H9 (cell line): ENCODE measurements at regions not wholly inside any gene's neighbourhood (a gene's known extent, or its start where the extent isn't known, plus 50 kb on each side); places are given as distances from the start of the nearest gene placed in this dataset.

ENCODE experiments used
- DNase-seq: peaks from one replicate; pipeline ENCODE4 v3.0.0-alpha.2; 2017
- H2AFZ ChIP-seq: one replicate; pipeline ENCODE4 v1.6.1; 2013; ENCODE audit warnings: mild to moderate bottlenecking, low read length, control low read depth, moderate library complexity
- H2AK5ac ChIP-seq: 2 replicates; pipeline ENCODE4 v1.6.1; 2013; ENCODE audit warnings: low read length, control low read depth, mixed read lengths; ENCODE audit not compliant: insufficient read length
- H2BK120ac ChIP-seq: one replicate; pipeline ENCODE4 v1.6.1; 2013; ENCODE audit warnings: low read depth, mild to moderate bottlenecking, low read length, control low read depth, inconsistent platforms; ENCODE audit not compliant: poor library complexity, severe bottlenecking
- H2BK12ac ChIP-seq: 2 replicates; pipeline ENCODE4 v1.6.1; 2013; ENCODE audit warnings: low read length, control low read depth, mixed read lengths, low read depth; ENCODE audit not compliant: insufficient read length
- H2BK15ac ChIP-seq: 2 replicates; pipeline ENCODE4 v1.6.1; 2013; ENCODE audit warnings: low read depth, low read length, control low read depth
- H2BK20ac ChIP-seq: one replicate; pipeline ENCODE4 v1.6.1; 2013; ENCODE audit warnings: low read depth, mild to moderate bottlenecking, low read length, control low read depth, inconsistent platforms; ENCODE audit not compliant: poor library complexity, severe bottlenecking
- H2BK5ac ChIP-seq: 2 replicates; pipeline ENCODE4 v1.6.1; 2013; ENCODE audit warnings: low read length, control low read depth, mixed read lengths; ENCODE audit not compliant: insufficient read length
- H3K14ac ChIP-seq: 2 replicates; pipeline ENCODE4 v1.6.1; 2013; ENCODE audit warnings: low read length, control low read depth; ENCODE audit not compliant: insufficient read depth
- H3K18ac ChIP-seq: 2 replicates; pipeline ENCODE4 v1.6.1; 2013; ENCODE audit warnings: low read depth, mild to moderate bottlenecking, mixed read lengths, low read length, control low read depth; ENCODE audit not compliant: insufficient read length
- H3K23ac ChIP-seq: 2 replicates; pipeline ENCODE4 v1.6.1; 2013; ENCODE audit warnings: low read length, control low read depth, mixed read lengths, low read depth; ENCODE audit not compliant: insufficient read length
- H3K23me2 ChIP-seq: 2 replicates; pipeline ENCODE4 v1.6.1; 2013; ENCODE audit warnings: low read depth, mild to moderate bottlenecking, mixed read lengths, low read length, control low read depth; ENCODE audit not compliant: insufficient read length, poor library complexity, severe bottlenecking
- H3K27ac ChIP-seq: 2 replicates; pipeline ENCODE4 v1.5.1; 2013; ENCODE audit warnings: low read length, control low read depth, mixed read lengths, low read depth; ENCODE audit not compliant: insufficient read length
- H3K27me3 ChIP-seq: 2 replicates; pipeline ENCODE4 v1.6.1; 2013; ENCODE audit warnings: low read length, control low read depth, inconsistent platforms; ENCODE audit not compliant: insufficient read depth
- H3K4ac ChIP-seq: 2 replicates; pipeline ENCODE4 v1.6.1; 2013; ENCODE audit warnings: low read depth, mild to moderate bottlenecking, control low read depth, inconsistent platforms, low read length, moderate library complexity
- H3K4me1 ChIP-seq: 2 replicates; pipeline ENCODE4 v1.6.1; 2013; ENCODE audit warnings: low read length, control low read depth, inconsistent platforms; ENCODE audit not compliant: insufficient read depth
- H3K4me2 ChIP-seq: 2 replicates; pipeline ENCODE4 v1.6.1; 2013; ENCODE audit warnings: low read length, control low read depth, mixed read lengths; ENCODE audit not compliant: insufficient read length, insufficient read depth
- H3K56ac ChIP-seq: 2 replicates; pipeline ENCODE4 v1.6.1; 2013; ENCODE audit warnings: low read depth, mild to moderate bottlenecking, mixed read lengths, low read length, control low read depth; ENCODE audit not compliant: insufficient read length
- H3K79me1 ChIP-seq: 2 replicates; pipeline ENCODE4 v1.6.1; 2013; ENCODE audit warnings: low read depth, mild to moderate bottlenecking, moderate library complexity, low read length, control low read depth, inconsistent platforms; ENCODE audit not compliant: insufficient read depth, poor library complexity, severe bottlenecking
- H3K79me2 ChIP-seq: 2 replicates; pipeline ENCODE4 v1.6.1; 2013; ENCODE audit warnings: low read length, control low read depth, inconsistent platforms; ENCODE audit not compliant: insufficient read depth
- H3K9ac ChIP-seq: 2 replicates; pipeline ENCODE4 v1.6.1; 2013; ENCODE audit warnings: low read length, control low read depth, mixed read lengths; ENCODE audit not compliant: insufficient read length; ENCODE audit errors: extremely low read depth
- H3K9me3 ChIP-seq: one replicate; pipeline ENCODE4 v1.6.1; 2013; ENCODE audit warnings: low read depth, low read length, inconsistent platforms; ENCODE audit not compliant: control insufficient read depth
- H3T11ph ChIP-seq: one replicate; pipeline ENCODE4 v1.6.1; 2013; ENCODE audit warnings: mild to moderate bottlenecking, low read length, control low read depth, inconsistent platforms
- H4K20me1 ChIP-seq: one replicate; pipeline ENCODE4 v1.6.1; 2013; ENCODE audit not compliant: control insufficient read depth, insufficient read length, insufficient read depth
- H4K5ac ChIP-seq: 2 replicates; pipeline ENCODE4 v1.6.1; 2013; ENCODE audit warnings: low read depth, mild to moderate bottlenecking, mixed read lengths, low read length, control low read depth; ENCODE audit not compliant: insufficient read length
- H4K8ac ChIP-seq: replicated peaks from 2 replicates; pipeline ENCODE4 v1.6.1; 2013; ENCODE audit warnings: low read length, control low read depth, mixed read lengths, low read depth; ENCODE audit not compliant: insufficient read length
- H4K91ac ChIP-seq: 2 replicates; pipeline ENCODE4 v1.6.1; 2013; ENCODE audit warnings: low read depth, mild to moderate bottlenecking, moderate library complexity, mixed read lengths, low read length, control low read depth; ENCODE audit not compliant: insufficient read length
- H3K27ac Mint-ChIP-seq, 3 experiments: 2 replicates in 2 of 3; 3 replicates in 1 of 3; pipeline ENCODE4 v1.8.0; 2020 to 2021; ENCODE audit warnings: mixed read lengths in 3 of 3, mild to moderate bottlenecking in 1 of 3, moderate library complexity in 1 of 3
- H3K27me3 Mint-ChIP-seq: 2 replicates; pipeline ENCODE4 v1.8.0; 2021; ENCODE audit warnings: low read depth, mild to moderate bottlenecking, moderate library complexity, mixed read lengths
- H3K36me3 Mint-ChIP-seq, 3 experiments: 2 replicates in 2 of 3; 3 replicates in 1 of 3; pipeline ENCODE4 v1.8.0; 2020 to 2021; ENCODE audit warnings: low read depth in 3 of 3, mixed read lengths in 3 of 3; ENCODE audit not compliant: insufficient read depth in 1 of 3
- H3K4me1 Mint-ChIP-seq, 2 experiments: 2 replicates each; pipeline ENCODE4 v1.8.0; 2020; ENCODE audit warnings: mixed read lengths in 2 of 2
- H3K4me3 Mint-ChIP-seq, 2 experiments: 2 replicates in 1 of 2; 3 replicates in 1 of 2; pipeline ENCODE4 v1.8.0; 2020 to 2021; ENCODE audit warnings: mild to moderate bottlenecking in 2 of 2, mixed read lengths in 2 of 2, moderate library complexity in 1 of 2
- H3K9me3 Mint-ChIP-seq, 2 experiments: 2 replicates in 1 of 2; 3 replicates in 1 of 2; pipeline ENCODE4 v1.8.0; 2020; ENCODE audit warnings: mild to moderate bottlenecking in 2 of 2, mixed read lengths in 2 of 2, moderate library complexity in 1 of 2
- WGBS: extraction: QIAGEN DNeasy Blood & Tissue Kit; methylation state at CpG from one replicate; pipeline ENCODE4 v1.1.7; 2013; ENCODE audit warnings: missing lambda C conversion rate, low lambda C conversion rate, mixed read lengths; ENCODE audit not compliant: insufficient read length; ENCODE audit errors: extremely low coverage; 5-methylcytosine and 5-hydroxymethylcytosine counted together
- TF ChIP-seq, protein P1 (sequence below): fragments of 200-600 bp; sonication (generic); conservative IDR thresholded peaks from 3 replicates; pipeline ENCODE4 v1.8.0; 2021; ENCODE audit warnings: antibody characterized with exemption, mild to moderate bottlenecking

DNA sequence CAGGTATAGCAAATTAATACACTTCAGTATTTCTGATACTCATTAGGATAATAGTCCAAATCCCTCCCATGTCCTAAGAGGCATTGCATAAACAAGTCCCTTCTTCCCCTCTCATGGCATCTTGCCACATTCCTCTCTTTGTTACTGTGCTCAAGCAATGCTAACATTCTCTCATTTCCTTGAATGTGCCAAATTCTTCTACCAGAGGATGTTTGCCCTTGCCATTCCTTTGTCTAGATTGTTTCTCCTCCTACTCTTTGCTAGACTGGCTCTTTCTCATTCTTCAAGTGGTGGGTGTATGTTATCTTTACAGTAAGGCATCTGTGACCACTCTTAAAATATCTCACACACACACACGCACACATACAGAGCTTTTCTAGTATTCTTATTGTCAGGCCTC lies 621.0 kb upstream of the CXADR start:
- Mint-ChIP-seq H3K27ac (peak overlapping the region in 1 of 3 experiments; percentile 62; a peak in 2 of 7 replicates), H3K36me3 (peaks cover 17 to 22% (median 22%) of the 10 kb centered on the region in 3 experiments), H3K9me3 (peaks cover 22 to 27% of the 10 kb centered on the region in 2 experiments), H3K27me3 (no peaks in the 10 kb centered on the region; the same call in 1 of the 2 replicates), H3K4me1 (peaks cover 0 to 5% of the 10 kb centered on the region in 2 experiments; a peak in 2 of 4 replicates), H3K4me3 (no peak overlapping the region)
- no peak overlapping the region for H3K23ac ChIP-seq
- no peaks in the 10 kb centered on the region for H3K23me2 ChIP-seq
- no peak overlapping the region for H2AFZ ChIP-seq
- no peaks in the 10 kb centered on the region for H3K79me2 ChIP-seq
- no peak overlapping the region for H3K9ac ChIP-seq
- no peaks in the 10 kb centered on the region for H3K4me1 ChIP-seq
- no peak overlapping the region for H2BK12ac ChIP-seq
- no peak overlapping the region for H3K4ac ChIP-seq
- H3K14ac ChIP-seq: no peak overlapping the region
- no peak overlapping the region for H2AK5ac ChIP-seq
- no peak overlapping the region for H2BK20ac ChIP-seq
- H3K27me3 ChIP-seq: no peaks in the 10 kb centered on the region
- no peak overlapping the region for H4K5ac ChIP-seq
- H3T11ph ChIP-seq: no peak overlapping the region
- no peak for DNase-seq
- H3K4me2 ChIP-seq: no peak overlapping the region
- H3K79me1 ChIP-seq: no peaks in the 10 kb centered on the region
- TF ChIP-seq, protein P1, sequence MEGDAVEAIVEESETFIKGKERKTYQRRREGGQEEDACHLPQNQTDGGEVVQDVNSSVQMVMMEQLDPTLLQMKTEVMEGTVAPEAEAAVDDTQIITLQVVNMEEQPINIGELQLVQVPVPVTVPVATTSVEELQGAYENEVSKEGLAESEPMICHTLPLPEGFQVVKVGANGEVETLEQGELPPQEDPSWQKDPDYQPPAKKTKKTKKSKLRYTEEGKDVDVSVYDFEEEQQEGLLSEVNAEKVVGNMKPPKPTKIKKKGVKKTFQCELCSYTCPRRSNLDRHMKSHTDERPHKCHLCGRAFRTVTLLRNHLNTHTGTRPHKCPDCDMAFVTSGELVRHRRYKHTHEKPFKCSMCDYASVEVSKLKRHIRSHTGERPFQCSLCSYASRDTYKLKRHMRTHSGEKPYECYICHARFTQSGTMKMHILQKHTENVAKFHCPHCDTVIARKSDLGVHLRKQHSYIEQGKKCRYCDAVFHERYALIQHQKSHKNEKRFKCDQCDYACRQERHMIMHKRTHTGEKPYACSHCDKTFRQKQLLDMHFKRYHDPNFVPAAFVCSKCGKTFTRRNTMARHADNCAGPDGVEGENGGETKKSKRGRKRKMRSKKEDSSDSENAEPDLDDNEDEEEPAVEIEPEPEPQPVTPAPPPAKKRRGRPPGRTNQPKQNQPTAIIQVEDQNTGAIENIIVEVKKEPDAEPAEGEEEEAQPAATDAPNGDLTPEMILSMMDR: no peak
- no peak overlapping the region for H3K56ac ChIP-seq
- H2BK120ac ChIP-seq: no peak overlapping the region
- H2BK5ac ChIP-seq: no peak overlapping the region
- no peak overlapping the region for H4K91ac ChIP-seq
- H2BK15ac ChIP-seq: no peak overlapping the region
- H4K20me1 ChIP-seq: no peaks in the 10 kb centered on the region
- H3K18ac ChIP-seq: no peak overlapping the region
- H3K27ac ChIP-seq: no peak overlapping the region
- WGBS: no CpG with 5 or more reads among the region's 1 CpG
- no peak overlapping the region for H4K8ac ChIP-seq
- peaks cover 11% of the 10 kb centered on the region for H3K9me3 ChIP-seq
